ENCODE measurements at regions not wholly inside any gene's neighbourhood (a gene's known extent, or its start where the extent isn't known, plus 50 kb on each side); places are given as distances from the start of the nearest gene placed in this dataset.

DNA sequence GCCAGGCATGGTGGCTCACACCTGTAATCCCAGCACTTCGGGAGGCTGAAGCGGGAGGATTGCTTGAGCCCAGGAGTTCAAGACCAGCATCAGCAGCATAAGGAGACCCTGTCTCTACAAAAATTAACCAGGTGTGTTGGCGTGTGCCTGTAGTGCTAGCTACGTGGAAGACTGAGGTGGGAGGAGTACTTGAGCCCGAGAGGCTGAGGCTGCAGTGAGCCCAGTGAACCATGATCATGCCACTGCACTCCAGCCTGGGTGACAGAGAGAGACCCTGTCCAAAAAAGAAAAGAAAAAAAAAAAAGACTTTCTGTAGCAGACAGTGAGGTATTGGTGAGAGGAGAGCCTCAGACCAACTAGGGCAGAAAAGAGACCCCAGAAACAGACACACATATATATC lies 263.8 kb downstream of the XXYLT1 start:
- TF ChIP-seq POLR2AphosphoS5 (IDR thresholded peaks at IDR 0.05) (no peak), CTCF (IDR thresholded peaks at IDR 0.05) (no peak)
